Keratinocyte (primary cell): ENCODE measurements at regions not wholly inside any gene's neighbourhood (a gene's known extent, or its start where the extent isn't known, plus 50 kb on each side); places are given as distances from the start of the nearest gene placed in this dataset.

Experiments
- DNase-seq: peaks from one replicate; pipeline ENCODE4 v3.0.0-alpha.2; 2011; ENCODE audit warnings: low read depth, missing footprints, low spot score
- FAIRE-seq: peaks from 2 replicates; lab custom pipeline; 2011; peaks lifted over from hg19 to GRCh38; lab: Jason Lieb, UNC
- H2AFZ ChIP-seq: 2 replicates; pipeline ENCODE4 v1.6.0; 2012; ENCODE audit warnings: low read length, control low read depth, inconsistent platforms; ENCODE audit not compliant: control insufficient read depth
- H3K27ac ChIP-seq: 2 replicates; pipeline ENCODE4 v1.5.1; 2011; ENCODE audit warnings: low read length; ENCODE audit not compliant: control insufficient read depth, insufficient read depth
- H3K27me3 ChIP-seq: 3 replicates; pipeline ENCODE4 v1.6.0; 2011; ENCODE audit warnings: low read length; ENCODE audit not compliant: control insufficient read depth, insufficient read depth; ENCODE audit errors: extremely low read depth
- H3K36me3 ChIP-seq, 2 experiments: 2 replicates in 1 of 2; 3 replicates in 1 of 2; pipeline ENCODE4 v1.5.1; 2011; ENCODE audit warnings: low read length in 2 of 2, mild to moderate bottlenecking in 1 of 2; ENCODE audit not compliant: control insufficient read depth in 2 of 2, insufficient read depth in 2 of 2; ENCODE audit errors: extremely low read depth in 1 of 2
- H3K4me1 ChIP-seq: 3 replicates; pipeline ENCODE4 v1.5.1; 2011; ENCODE audit warnings: low read length; ENCODE audit not compliant: control insufficient read depth, insufficient read depth; ENCODE audit errors: extremely low read depth
- H3K4me2 ChIP-seq: 3 replicates; pipeline ENCODE4 v1.6.0; 2011; ENCODE audit warnings: low read depth, low read length; ENCODE audit not compliant: control insufficient read depth, insufficient read depth; ENCODE audit errors: extremely low read depth
- H3K4me3 ChIP-seq, 3 experiments: fragments of 200-600 bp in 1 of 3; sonication (generic) in 1 of 3; 2 replicates in 2 of 3; 3 replicates in 1 of 3; pipeline ENCODE4 v1.5.1; 2011 to 2016; ENCODE audit warnings: low read length in 3 of 3, mild to moderate bottlenecking in 3 of 3, control low read depth in 2 of 3, inconsistent platforms in 1 of 3, low read depth in 1 of 3, mixed read lengths in 1 of 3, mixed run types in 1 of 3, moderate library complexity in 1 of 3; ENCODE audit not compliant: control insufficient read depth in 2 of 3, insufficient read depth in 2 of 3; ENCODE audit errors: extremely low read depth in 1 of 3
- H3K79me2 ChIP-seq: 2 replicates; pipeline ENCODE4 v1.6.0; 2012; ENCODE audit warnings: low read length; ENCODE audit not compliant: control insufficient read depth, insufficient read depth
- H3K9ac ChIP-seq: 3 replicates; pipeline ENCODE4 v1.6.0; 2011; ENCODE audit warnings: low read length; ENCODE audit not compliant: control insufficient read depth, insufficient read depth; ENCODE audit errors: extremely low read depth
- H3K9me1 ChIP-seq: 3 replicates; pipeline ENCODE4 v1.6.0; 2011; ENCODE audit warnings: low read length; ENCODE audit not compliant: control insufficient read depth, insufficient read depth; ENCODE audit errors: extremely low read depth
- H3K9me3 ChIP-seq: 2 replicates; pipeline ENCODE4 v1.5.1; 2012; ENCODE audit warnings: low read depth, low read length; ENCODE audit not compliant: control insufficient read depth
- H4K20me1 ChIP-seq: 3 replicates; pipeline ENCODE4 v1.6.0; 2011; ENCODE audit warnings: low read length; ENCODE audit not compliant: control insufficient read depth, insufficient read depth; ENCODE audit errors: extremely low read depth
- CTCF ChIP-seq, 3 experiments: IDR thresholded peaks in 1 of 3; conservative IDR thresholded peaks in 1 of 3; optimal IDR thresholded peaks in 1 of 3; 2 replicates in 2 of 3; 3 replicates in 1 of 3; pipeline versions ENCODE3 to v1.5.1; 2011; ENCODE audit warnings: low read length in 3 of 3, mild to moderate bottlenecking in 3 of 3, moderate library complexity in 2 of 3, control low read depth in 1 of 3, inconsistent platforms in 1 of 3; ENCODE audit not compliant: insufficient read depth in 2 of 3; ENCODE audit errors: extremely low read depth in 1 of 3
- EZH2 ChIP-seq: IDR thresholded peaks from one replicate; pipeline ENCODE4 v1.6.1; 2012; ENCODE audit warnings: inconsistent platforms, mild to moderate bottlenecking, low read length, moderate library complexity
- dilution Hi-C: fragments of 300-500 bp; cut with MboI; formaldehyde crosslinking; loops from one replicate; pipeline ENCODE4 v1.7.0; 2020; ENCODE audit warnings: low sequenced_read_pairs; ENCODE audit not compliant: extremely low pct_ligation_motif_present

- FAIRE-seq (no peak), DNase-seq (no peak)
- Histone ChIP-seq H2AFZ (no peak overlapping the region), H3K9ac (no peak overlapping the region), H3K27ac (no peak overlapping the region), H3K36me3 (no peaks in the 10 kb centered on the region), H3K4me1 (peaks cover 5% of the 10 kb centered on the region), H4K20me1 (no peaks in the 10 kb centered on the region), H3K4me3 (no peak overlapping the region), H3K9me3 (no peaks in the 10 kb centered on the region), H3K4me2 (no peak overlapping the region), H3K79me2 (no peaks in the 10 kb centered on the region), H3K27me3 (peaks cover 10% of the 10 kb centered on the region), H3K9me1 (no peaks in the 10 kb centered on the region)
- dilution Hi-C loops, result no loop called here
- no peak for TF ChIP-seq EZH2
- no peak for TF ChIP-seq CTCF (optimal IDR thresholded peaks at IDR 0.05 in 1 of 3, IDR thresholded peaks at IDR 0.05 in 1 of 3, conservative IDR thresholded peaks at IDR 0.05 in 1 of 3; ENCODE audit: extremely low read depth in 1 of 3, insufficient read depth in 2 of 3, low read length in 3 of 3)
Measured at GRCh38 chr6:168873278-168874190, 380.1 kb downstream of the THBS2 start.

GRCh38 chr6:168871642-168872315 is 381.9 kb downstream of the THBS2 start:
- Histone ChIP-seq H3K9me3 (no peaks in the 10 kb centered on the region), H3K27ac (no peak overlapping the region), H3K9me1 (no peaks in the 10 kb centered on the region), H4K20me1 (no peaks in the 10 kb centered on the region), H3K36me3 (no peaks in the 10 kb centered on the region), H3K4me3 (no peak overlapping the region), H3K4me2 (no peak overlapping the region), H2AFZ (no peak overlapping the region), H3K27me3 (peaks cover 10% of the 10 kb centered on the region), H3K9ac (no peak overlapping the region), H3K4me1 (no peaks in the 10 kb centered on the region), H3K79me2 (no peaks in the 10 kb centered on the region)
- FAIRE-seq (no peak), DNase-seq (no peak)
- dilution Hi-C loops, result no loop called here
- TF ChIP-seq EZH2 (no peak), CTCF (optimal IDR thresholded peaks at IDR 0.05 in 1 of 3, IDR thresholded peaks at IDR 0.05 in 1 of 3, conservative IDR thresholded peaks at IDR 0.05 in 1 of 3; ENCODE audit: extremely low read depth in 1 of 3, insufficient read depth in 2 of 3, low read length in 3 of 3) (no peak)
